Right ventricle myocardium superior (tissue), 1 donor: ENCODE measurements at regions not wholly inside any gene's neighbourhood (a gene's known extent, or its start where the extent isn't known, plus 50 kb on each side); places are given as distances from the start of the nearest gene placed in this dataset.

Source experiments
- ATAC-seq: fragments of 200-7000 bp; cut with Tn5 transposase; one replicate; pipeline ENCODE4 v1.9.1; 2020; ENCODE audit warnings: mild to moderate bottlenecking; ENCODE audit not compliant: poor library complexity
- DNase-seq: peaks from one replicate; pipeline ENCODE4 v3.0.0-alpha.2; 2020
- intact Hi-C: fragments of 100-400 bp; cut with DNase I; formaldehyde crosslinking; loops from one replicate; pipeline ENCODE4 v1.11.2; 2022
- donor health status: DM: no; HTN: yes; CAD: no; lungs with severe emphysema.

- intact Hi-C loops = no loop called here
- DNase-seq (no peak), ATAC-seq (no peak)
Measured at GRCh38 chr1:22257290-22258275, 114.7 kb upstream of the WNT4 start.

- ATAC-seq (no peak), DNase-seq (no peak)
- intact Hi-C loops = no loop called here
Measured at GRCh38 chr1:22258698-22259097, 115.8 kb upstream of the WNT4 start.

DNA sequence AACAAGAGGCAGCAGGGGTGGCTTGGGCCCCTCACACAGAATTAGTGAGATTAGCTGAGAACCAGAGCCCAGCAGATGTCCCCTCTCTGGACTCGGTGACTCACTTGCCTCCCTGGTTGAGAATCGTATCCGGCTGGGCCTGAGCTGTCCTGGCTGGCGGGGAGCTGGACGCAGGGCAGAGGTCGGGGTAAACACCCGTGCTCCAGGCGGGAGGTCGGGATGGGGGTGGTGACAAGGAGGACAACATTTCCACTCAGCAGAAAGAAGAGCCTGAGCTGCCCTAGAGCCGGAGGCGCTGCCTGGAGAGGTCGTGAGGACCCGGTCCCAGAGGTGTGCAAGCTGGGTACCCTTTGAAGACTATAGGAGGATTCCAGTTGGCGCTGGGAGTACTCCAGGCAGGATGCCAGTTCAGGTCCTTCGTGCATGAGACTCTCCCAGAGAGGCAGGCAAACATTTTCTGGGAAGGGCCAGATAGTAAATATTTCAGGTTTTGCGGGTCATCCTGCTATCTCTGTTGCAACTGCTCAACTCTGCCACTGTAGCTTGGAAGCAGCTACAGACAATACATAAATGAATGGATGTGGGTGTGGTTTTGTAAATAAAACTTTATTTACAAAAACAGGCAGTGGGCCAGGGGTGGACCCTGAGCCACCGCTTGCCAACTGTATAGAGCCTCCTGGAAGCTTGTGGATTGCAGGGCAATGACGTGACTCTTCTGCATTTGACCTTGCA, 116.8 kb upstream of the WNT4 start:
- no peak for ATAC-seq
- intact Hi-C loops = no loop called here
- DNase-seq = no peak

GRCh38 chr1:22260860-22261432, 118.0 kb upstream of the WNT4 start:
- DNase-seq = no peak
- no peak for ATAC-seq
- intact Hi-C loops = no loop called here

- DNase-seq (no peak), ATAC-seq (no peak)
- intact Hi-C loops = no loop called here
Measured at GRCh38 chr1:22261580-22261979, 118.7 kb upstream of the WNT4 start.

GRCh38 chr1:22262583-22262982, 119.7 kb upstream of the WNT4 start:
- intact Hi-C loops = no loop called here
- no peak for DNase-seq
- ATAC-seq = no peak

DNA sequence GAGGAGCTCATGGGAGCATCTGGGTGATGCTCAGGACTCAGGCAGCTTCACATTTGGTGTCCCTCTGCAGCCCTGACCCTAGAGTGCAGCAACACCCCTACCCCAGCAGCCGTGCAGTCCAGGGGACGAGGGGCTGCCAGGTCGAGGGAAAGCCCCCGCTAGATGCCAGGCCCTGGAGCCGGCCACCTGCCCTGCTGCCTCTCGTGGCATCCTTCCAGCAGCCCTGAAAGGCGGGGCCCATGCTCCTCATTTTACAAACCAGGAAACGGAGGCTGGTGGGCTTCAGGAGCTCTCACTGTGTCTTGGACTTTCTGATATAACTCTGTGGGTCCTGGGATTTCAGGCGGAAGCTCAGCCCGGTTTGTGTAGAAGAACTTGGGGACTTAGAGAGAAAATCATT, 120.5 kb upstream of the WNT4 start:
- ATAC-seq (no peak), DNase-seq (no peak)
- intact Hi-C loops = no loop called here

- intact Hi-C loops = no loop called here
- DNase-seq = no peak
- ATAC-seq = no peak
Measured at GRCh38 chr1:22264464-22265341, 121.8 kb upstream of the WNT4 start.

- DNase-seq = no peak
- no peak for ATAC-seq
- intact Hi-C loops = no loop called here
Measured at GRCh38 chr1:22266141-22266540, 123.2 kb upstream of the WNT4 start.

DNA sequence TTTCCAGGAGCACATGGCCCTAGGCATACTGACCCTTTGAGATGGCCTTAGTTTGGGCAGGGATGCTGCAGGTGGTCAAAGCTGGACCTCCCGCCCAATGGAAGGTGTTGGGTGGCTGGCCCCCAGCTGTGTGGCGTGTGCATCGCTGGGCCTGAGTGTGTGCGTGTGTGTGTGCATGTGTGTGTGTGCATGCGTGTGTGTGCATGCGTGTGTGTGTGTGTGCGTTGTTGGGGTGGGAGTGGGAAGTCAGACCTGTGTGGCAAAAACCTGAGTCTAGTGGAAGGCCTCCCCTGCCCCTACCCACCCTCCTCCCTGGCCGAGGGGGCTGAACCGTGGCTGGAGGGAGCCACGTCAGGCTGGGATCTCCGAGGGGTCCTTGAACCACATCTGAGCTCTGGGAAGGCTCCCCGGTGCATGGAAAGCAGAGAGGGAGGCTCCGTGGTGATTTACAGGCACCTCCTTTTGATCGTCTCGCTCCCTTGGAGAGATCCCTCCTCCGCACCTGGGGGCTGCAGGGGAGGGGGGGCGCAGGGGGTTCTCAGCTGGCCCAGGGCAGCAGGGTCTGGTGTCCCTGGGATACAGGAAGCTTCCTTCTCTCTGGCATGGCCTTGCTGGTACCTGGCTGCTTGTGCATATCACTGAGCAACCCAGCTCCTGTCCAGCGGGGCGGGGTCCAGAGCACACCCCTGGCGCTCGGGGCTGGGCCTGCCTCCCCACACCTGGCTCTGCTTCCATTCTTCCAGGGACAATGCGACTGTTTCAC, 124.7 kb upstream of the WNT4 start:
- intact Hi-C loops = no loop called here
- no peak for ATAC-seq
- no peak for DNase-seq

GRCh38 chr1:22268327-22268726, 125.4 kb upstream of the WNT4 start:
- no peak for DNase-seq
- intact Hi-C loops = no loop called here
- ATAC-seq = no peak

GRCh38 chr1:22271847-22272801, 129.2 kb upstream of the WNT4 start:
- intact Hi-C loops = loop anchor here (10.0 kb wide), 1 partner anchor 147 kb away; no protein-coding TSS in a partner anchor
- no peak for ATAC-seq
- DNase-seq = no peak

DNA sequence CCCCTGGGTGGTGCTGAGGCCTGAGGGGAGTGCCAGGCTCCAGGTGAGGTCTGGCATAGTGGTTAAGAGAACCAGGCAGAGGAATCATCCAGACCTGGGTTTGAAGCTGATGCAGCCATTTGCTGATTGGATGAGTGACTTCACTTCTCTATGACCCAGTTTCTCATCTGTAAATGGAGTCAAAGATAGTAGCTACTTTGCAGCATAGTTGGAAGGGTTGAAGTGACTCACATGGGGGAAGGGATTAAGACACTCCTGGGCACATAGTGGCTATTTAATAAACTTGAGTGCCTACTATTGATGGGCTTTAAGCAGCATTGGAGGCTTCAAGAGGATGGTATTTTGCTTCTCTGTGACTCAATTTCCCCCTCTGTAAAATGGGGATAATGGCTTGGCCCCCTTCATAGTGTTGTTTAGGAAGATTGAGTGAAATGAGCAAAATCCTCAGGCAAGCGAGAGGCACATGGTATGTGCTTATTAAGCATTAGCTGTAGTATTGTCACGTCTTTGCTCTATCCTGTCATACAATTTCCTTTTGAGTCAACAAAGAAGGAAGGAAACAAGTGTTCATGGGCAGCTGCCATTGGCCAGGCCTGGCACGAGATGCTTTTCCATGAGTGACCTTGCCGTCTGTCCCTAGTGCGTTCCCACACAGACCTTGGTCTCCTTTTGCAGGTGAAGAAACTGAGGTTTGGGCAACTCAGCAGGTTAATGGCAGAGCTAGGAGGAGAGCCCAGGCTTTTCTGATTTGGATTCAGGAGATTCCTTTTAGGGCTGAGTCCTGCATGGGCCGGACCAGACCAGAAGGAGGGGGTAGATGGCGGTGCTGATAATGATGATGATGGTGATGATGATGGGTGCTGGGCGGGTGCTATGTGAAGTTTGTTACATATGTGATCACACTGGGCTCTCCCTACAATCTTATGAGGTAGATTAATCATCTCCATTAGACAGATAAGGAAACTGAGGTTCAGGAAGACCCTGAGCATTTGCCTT, 131.1 kb upstream of the WNT4 start:
- DNase-seq = no peak
- ATAC-seq = no peak
- intact Hi-C loops = loop anchor here (10.0 kb wide), 1 partner anchor 149 kb away; no protein-coding TSS in a partner anchor

GRCh38 chr1:22275167-22275566, 132.3 kb upstream of the WNT4 start:
- intact Hi-C loops = loop anchor here (10.0 kb wide), 1 partner anchor 150 kb away; no protein-coding TSS in a partner anchor
- no peak for ATAC-seq

DNA sequence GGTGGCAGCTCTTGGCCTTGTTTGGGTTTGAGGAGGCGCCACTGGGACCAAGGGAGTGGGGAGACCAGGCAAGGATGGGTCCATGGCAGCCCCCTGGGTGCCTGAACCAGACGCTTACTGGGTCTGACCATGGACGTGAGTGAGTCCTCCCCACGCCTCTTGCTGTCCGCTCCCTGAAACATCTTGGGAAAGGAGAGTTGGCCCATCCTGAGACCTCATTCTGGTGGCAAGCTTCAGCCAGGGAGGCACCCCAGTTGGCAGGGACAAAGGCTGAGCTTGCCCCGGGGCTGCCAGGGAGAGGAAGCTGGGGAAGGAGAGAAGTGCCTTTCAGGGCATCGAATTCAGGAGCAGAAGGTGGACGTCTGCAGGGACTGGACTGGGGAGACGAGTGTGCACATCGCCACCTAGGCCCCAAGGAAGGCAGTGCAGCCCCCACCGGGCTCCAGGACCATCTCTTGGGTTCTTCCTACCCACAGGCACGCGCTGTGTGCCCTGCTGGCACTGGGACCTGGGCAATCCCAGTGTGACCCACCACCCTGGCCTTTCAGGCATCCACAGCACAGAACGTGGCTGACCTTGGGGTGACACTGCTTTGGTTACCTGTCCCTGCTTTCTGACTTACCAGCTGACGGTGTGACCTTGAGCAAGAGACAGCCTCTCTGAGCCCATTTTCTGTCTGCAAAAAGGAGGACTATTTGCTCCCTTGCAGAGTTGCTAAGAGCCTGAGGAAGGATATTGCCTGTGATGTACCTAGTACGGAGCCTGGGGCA, 132.9 kb upstream of the WNT4 start:
- DNase-seq (peak; percentile 54), ATAC-seq (peak; percentile 62)
- intact Hi-C loops = loop anchor here (10.0 kb wide), 1 partner anchor 151 kb away; no protein-coding TSS in a partner anchor

More at GRCh38 chr1:22275167-22275566, 132.3 kb upstream of the WNT4 start:
- DNase-seq = no peak
